GM10266 (cell line): ENCODE measurements at regions not wholly inside any gene's neighbourhood (a gene's known extent, or its start where the extent isn't known, plus 50 kb on each side); places are given as distances from the start of the nearest gene placed in this dataset.

Experiments used
- DNase-seq: peaks from one replicate; pipeline ENCODE4 v3.0.0; 2012; ENCODE audit errors: extremely low spot score
- CTCF ChIP-seq: IDR thresholded peaks from 2 replicates; pipeline ENCODE4 v1.5.1; 2012; ENCODE audit warnings: mild to moderate bottlenecking, low read depth; ENCODE audit not compliant: control insufficient read depth, insufficient read depth; ENCODE audit errors: missing control alignments

DNA sequence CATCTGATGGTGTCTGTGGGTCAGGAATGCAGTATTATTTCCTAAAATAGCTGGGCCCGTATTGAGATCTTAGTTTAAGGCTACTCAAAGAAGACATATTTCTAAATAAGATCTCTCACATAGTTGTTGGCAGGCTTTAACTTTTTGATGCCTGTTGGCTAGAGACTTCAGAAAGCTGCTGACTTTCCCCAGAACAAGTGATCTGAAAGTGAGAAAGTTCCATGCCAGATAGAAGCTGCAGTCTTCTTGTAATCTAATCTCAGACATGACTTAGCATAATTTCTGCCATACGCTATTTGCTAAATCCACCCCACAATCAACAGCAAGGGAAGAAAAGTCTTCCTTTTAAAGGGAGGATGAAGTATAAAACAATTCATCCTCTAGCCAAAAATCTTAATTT is 867.1 kb downstream of the IGSF11 start:
- no peak for DNase-seq
- TF ChIP-seq CTCF, result no peak

DNA sequence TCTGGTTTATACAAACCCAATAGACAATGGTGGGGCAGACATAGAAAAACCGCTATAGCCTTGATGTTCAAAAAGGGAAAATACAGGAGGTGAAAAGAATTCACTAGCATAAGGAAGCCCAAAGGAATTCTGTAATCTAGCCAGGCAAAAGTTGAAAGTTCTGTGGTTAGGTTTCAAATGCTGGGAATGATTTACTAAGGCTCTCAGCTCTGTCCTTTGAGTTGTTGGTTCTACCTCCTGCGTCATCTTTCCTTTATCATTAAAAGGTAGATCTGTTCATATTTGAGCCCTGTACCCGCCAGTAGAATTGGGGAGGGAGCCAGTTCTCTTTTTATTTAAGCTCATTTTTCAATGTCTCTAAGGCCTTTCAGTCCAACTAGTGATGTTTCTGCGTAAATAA is 866.5 kb downstream of the IGSF11 start:
- DNase-seq, result no peak
- TF ChIP-seq CTCF, result no peak

- no peak for DNase-seq
- no peak for TF ChIP-seq CTCF
Measured at GRCh38 chr3:118171236-118171852, 863.3 kb downstream of the IGSF11 start.

DNA sequence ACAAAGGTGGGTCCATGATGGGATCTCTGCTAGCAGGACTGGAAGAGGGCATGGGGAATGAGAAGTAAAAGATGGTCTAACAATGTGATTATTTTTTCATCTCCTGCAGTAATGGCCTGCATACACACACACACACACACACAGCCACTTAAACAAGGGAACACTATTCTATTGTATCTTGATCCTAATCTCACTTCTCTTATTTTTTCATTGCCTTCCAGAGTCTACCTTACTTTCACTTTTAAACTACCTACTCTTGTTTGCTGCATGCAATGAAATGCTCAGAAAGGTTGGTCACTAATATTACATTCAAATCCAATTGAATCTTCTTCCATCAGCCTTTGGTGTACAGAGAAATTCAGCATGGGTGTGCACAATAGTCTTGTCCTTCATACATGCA is 853.8 kb downstream of the IGSF11 start:
- no peak for DNase-seq
- TF ChIP-seq CTCF, result no peak

GRCh38 chr3:118181274-118181673 is 853.4 kb downstream of the IGSF11 start:
- no peak for TF ChIP-seq CTCF

DNA sequence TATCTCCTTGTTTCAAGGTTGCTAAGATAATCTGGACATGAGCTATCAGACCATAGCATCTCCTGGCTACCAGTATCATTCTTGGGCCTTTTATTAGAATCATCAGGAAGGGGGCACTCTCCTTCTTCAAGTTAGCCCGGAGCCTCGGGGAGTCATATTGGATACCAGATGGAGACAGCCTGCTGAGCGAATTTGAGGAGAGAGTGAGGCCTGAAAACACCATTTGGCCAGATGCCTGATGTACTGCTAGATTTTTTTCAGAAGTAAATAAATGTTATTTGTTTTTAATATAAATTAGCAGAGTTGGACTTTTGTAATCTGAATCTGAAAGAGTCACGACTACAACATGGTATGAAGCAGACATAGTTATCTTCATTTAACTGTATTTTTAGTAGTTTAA is 848.6 kb downstream of the IGSF11 start:
- no peak for DNase-seq
- no peak for TF ChIP-seq CTCF

More at GRCh38 chr3:118181274-118181673, 853.4 kb downstream of the IGSF11 start:
- no peak for DNase-seq

- TF ChIP-seq CTCF, result no peak
- no peak for DNase-seq
Measured at GRCh38 chr3:118187221-118187620, 847.4 kb downstream of the IGSF11 start.
